SU-DHL-6 (cell line): ENCODE measurements at regions not wholly inside any gene's neighbourhood (a gene's known extent, or its start where the extent isn't known, plus 50 kb on each side); places are given as distances from the start of the nearest gene placed in this dataset.

Experiments used
- H2AFZ ChIP-seq: fragments of 200-600 bp; sonication (generic); 2 replicates; pipeline ENCODE4 v1.6.1; 2014; ENCODE audit warnings: low read depth, mild to moderate bottlenecking, moderate library complexity, mixed read lengths, antibody characterized with exemption, low read length; ENCODE audit not compliant: severe bottlenecking
- H3F3A ChIP-seq: fragments of 200-600 bp; shearing (Covaris generic); 2 replicates; pipeline ENCODE4 v1.6.0; 2016; ENCODE audit warnings: antibody characterized with exemption, mild to moderate bottlenecking; ENCODE audit not compliant: insufficient read depth
- H3K27ac ChIP-seq: fragments of 200-600 bp; sonication (generic); 2 replicates; pipeline ENCODE4 v1.5.1; 2016; ENCODE audit warnings: low read depth, mild to moderate bottlenecking, low read length, moderate library complexity, mixed read lengths
- H3K27me3 ChIP-seq: fragments of 200-600 bp; sonication (generic), shearing (Covaris generic); 2 replicates; pipeline ENCODE4 v1.6.0; 2014; ENCODE audit warnings: mild to moderate bottlenecking, low read length
- H3K36me3 ChIP-seq: fragments of 200-600 bp; sonication (generic); 2 replicates; pipeline ENCODE4 v1.6.1; 2014; ENCODE audit warnings: mild to moderate bottlenecking, low read length, mixed read lengths
- H3K4me2 ChIP-seq: fragments of 300-600, 200-600 bp; shearing (Covaris generic), sonication (generic); 2 replicates; pipeline ENCODE4 v1.6.0; 2014; ENCODE audit warnings: low read length, low read depth, mild to moderate bottlenecking; ENCODE audit not compliant: poor library complexity, severe bottlenecking
- H3K4me3 ChIP-seq: fragments of 200-600 bp; sonication (generic); 2 replicates; pipeline ENCODE4 v1.5.1; 2014; ENCODE audit warnings: antibody characterized with exemption, low read length, mild to moderate bottlenecking, mixed read lengths; ENCODE audit not compliant: insufficient read depth, poor library complexity, severe bottlenecking
- H3K79me2 ChIP-seq: fragments of 200-600 bp; sonication (generic); 2 replicates; pipeline ENCODE4 v1.6.1; 2014; ENCODE audit warnings: mild to moderate bottlenecking, low read length, moderate library complexity; ENCODE audit not compliant: insufficient read depth
- H3K9ac ChIP-seq: fragments of 200-600 bp; sonication (generic); 2 replicates; pipeline ENCODE4 v1.7.0; 2014; ENCODE audit warnings: mild to moderate bottlenecking, low read length
- H3K9me2 ChIP-seq: fragments of 200-600 bp; sonication (generic); replicated peaks from 2 replicates; pipeline ENCODE4 v1.6.1; 2014; ENCODE audit warnings: low read length; ENCODE audit not compliant: insufficient read depth
- H3K9me3 ChIP-seq: fragments of 200-600 bp; sonication (generic); 2 replicates; pipeline ENCODE4 v1.6.1; 2014; ENCODE audit warnings: low read length, mixed read lengths; ENCODE audit not compliant: insufficient read depth
- H4K20me1 ChIP-seq: fragments of 200-600 bp; sonication (generic); 2 replicates; pipeline ENCODE4 v1.6.1; 2014; ENCODE audit warnings: low read depth, mild to moderate bottlenecking, antibody characterized with exemption, low read length, moderate library complexity, mixed read lengths
- CTCF ChIP-seq: fragments of 200-600 bp; sonication (generic); IDR thresholded peaks from one replicate; pipeline ENCODE4 v1.5.1; 2017; ENCODE audit warnings: antibody characterized with exemption, mild to moderate bottlenecking, low read length, moderate library complexity; ENCODE audit not compliant: insufficient read depth, poor library complexity, severe bottlenecking
- EZH2phosphoT487 ChIP-seq: fragments of 200-600 bp; sonication (generic), shearing (Covaris generic); conservative IDR thresholded peaks from 2 replicates; pipeline ENCODE4 v1.6.1; 2018; ENCODE audit warnings: mild to moderate bottlenecking, antibody characterized with exemption, low read length, moderate library complexity, mixed read lengths

- Histone ChIP-seq H3K27ac (no peak overlapping the region), H3K9ac (no peak overlapping the region), H3K4me2 (no peak overlapping the region), H3K9me2 (no peaks in the 10 kb centered on the region), H2AFZ (no peak overlapping the region), H3K4me3 (no peak overlapping the region), H3K9me3 (no peaks in the 10 kb centered on the region), H3F3A (no peaks in the 10 kb centered on the region), H4K20me1 (no peaks in the 10 kb centered on the region), H3K36me3 (no peaks in the 10 kb centered on the region), H3K27me3 (peaks cover 3% of the 10 kb centered on the region; the same call in 1 of the 2 replicates), H3K79me2 (no peaks in the 10 kb centered on the region)
- TF ChIP-seq CTCF (no peak), EZH2phosphoT487 (no peak)
Observed at GRCh38 chr6:1037430-1038202, 274.3 kb upstream of the FOXQ1 start.

GRCh38 chr6:1035401-1035800, 276.5 kb upstream of the FOXQ1 start:
- TF ChIP-seq CTCF (no peak), EZH2phosphoT487 (no peak)
- H3K4me3 ChIP-seq: no peak overlapping the region
- no peaks in the 10 kb centered on the region for H3K9me3 ChIP-seq
- no peaks in the 10 kb centered on the region for H4K20me1 ChIP-seq
- H3K79me2 ChIP-seq: no peaks in the 10 kb centered on the region
- no peaks in the 10 kb centered on the region for H3F3A ChIP-seq
- no peak overlapping the region for H3K4me2 ChIP-seq
- no peaks in the 10 kb centered on the region for H3K9me2 ChIP-seq
- H2AFZ ChIP-seq: no peak overlapping the region
- peaks cover 6% of the 10 kb centered on the region; the same call in 1 of the 2 replicates for H3K27me3 ChIP-seq
- no peaks in the 10 kb centered on the region for H3K36me3 ChIP-seq
- no peak overlapping the region for H3K27ac ChIP-seq
- no peak overlapping the region for H3K9ac ChIP-seq

DNA sequence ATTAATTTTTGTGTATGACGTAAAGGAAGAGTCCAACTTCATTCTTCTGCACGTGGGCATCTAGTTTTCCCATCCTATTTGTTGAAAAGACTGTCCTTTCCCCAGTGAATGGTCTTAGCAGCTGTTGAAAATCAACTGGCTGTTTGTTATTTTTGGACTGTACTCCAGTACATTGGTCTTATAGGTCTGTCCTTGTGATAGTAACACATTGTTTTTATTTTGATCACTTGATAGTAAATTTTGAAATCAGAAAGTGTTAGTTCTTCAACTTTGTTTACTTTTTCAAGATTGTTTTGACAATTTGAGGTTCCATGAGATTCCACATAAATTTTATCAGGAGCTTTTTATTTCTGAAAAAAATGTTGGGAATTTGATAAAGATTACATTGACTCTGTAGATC, 280.2 kb upstream of the FOXQ1 start:
- H3K36me3 ChIP-seq: no peaks in the 10 kb centered on the region
- no peak overlapping the region for H2AFZ ChIP-seq
- no peak overlapping the region for H3K27ac ChIP-seq
- no peaks in the 10 kb centered on the region for H3K9me3 ChIP-seq
- no peaks in the 10 kb centered on the region for H3K79me2 ChIP-seq
- peaks cover 6% of the 10 kb centered on the region; the same call in 1 of the 2 replicates for H3K27me3 ChIP-seq
- no peak overlapping the region for H3K4me2 ChIP-seq
- H4K20me1 ChIP-seq: no peaks in the 10 kb centered on the region
- H3K9me2 ChIP-seq: no peaks in the 10 kb centered on the region
- no peaks in the 10 kb centered on the region for H3F3A ChIP-seq
- TF ChIP-seq CTCF (no peak), EZH2phosphoT487 (no peak)
- no peak overlapping the region for H3K9ac ChIP-seq
- H3K4me3 ChIP-seq: no peak overlapping the region
